NCI-H524 treated with DMSO at 0.1 percent for 48 hours (cell line): ENCODE measurements at regions not wholly inside any gene's neighbourhood (a gene's known extent, or its start where the extent isn't known, plus 50 kb on each side); places are given as distances from the start of the nearest gene placed in this dataset.
"Not testable (repeated sequence)": the region's sequence is repeated elsewhere in the genome, so short reads cannot be mapped to it uniquely, and the experiment has no call there.

Experiments used
- DNase-seq: peaks from one replicate; lab custom pipeline; 2025; lab: John Stamatoyannopoulos, UW

DNA sequence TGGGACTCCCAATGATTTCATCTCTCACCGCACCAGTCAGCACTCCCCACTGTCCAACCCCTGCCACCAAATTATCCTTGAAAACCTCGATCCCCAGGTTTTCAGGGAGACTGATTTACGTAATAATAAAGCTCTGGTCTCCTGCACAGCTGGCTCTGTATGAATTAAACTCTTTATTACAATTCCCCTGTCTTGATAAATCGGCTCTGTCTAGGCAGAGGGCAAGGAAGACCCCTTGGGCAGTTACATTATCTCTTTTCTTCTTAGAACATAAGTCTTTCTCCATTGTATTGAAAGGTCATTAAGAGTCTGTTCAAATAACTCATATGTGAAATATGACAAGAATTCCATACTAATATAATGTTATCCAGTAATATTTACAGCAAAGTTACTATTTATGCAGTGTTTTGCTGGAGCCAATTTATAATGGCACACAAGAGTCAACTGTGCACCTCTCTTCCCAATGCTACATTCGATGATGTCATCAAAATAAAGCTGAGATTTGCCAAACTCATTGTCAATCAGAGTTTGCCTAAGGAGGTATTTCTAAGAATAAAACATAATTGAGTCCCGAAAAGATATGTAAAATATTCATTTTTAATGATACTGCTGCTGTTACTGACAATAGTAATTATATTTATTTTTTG is 1297.2 kb upstream of the LRRTM3 start:
- DNase-seq, result no peak

DNA sequence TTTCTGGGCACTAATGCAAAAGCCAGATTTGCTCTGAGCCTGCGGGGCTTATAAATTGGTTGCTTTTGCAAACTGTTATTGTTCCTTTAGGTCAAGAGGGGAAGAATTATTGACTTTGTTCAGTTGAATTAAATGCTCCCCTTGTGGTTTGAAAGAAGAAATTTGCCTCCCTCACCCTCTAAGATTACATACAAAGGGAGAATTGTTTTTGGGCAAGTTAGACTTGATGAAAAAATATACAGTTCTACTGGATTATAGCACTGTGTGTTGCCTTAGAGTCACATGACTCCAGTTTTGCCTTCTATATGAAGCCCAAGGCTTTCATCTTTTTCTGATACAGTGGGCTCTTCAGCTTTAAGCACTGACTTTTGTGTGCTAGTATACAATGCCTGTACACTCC is 1265.8 kb upstream of the LRRTM3 start:
- no peak for DNase-seq

DNA sequence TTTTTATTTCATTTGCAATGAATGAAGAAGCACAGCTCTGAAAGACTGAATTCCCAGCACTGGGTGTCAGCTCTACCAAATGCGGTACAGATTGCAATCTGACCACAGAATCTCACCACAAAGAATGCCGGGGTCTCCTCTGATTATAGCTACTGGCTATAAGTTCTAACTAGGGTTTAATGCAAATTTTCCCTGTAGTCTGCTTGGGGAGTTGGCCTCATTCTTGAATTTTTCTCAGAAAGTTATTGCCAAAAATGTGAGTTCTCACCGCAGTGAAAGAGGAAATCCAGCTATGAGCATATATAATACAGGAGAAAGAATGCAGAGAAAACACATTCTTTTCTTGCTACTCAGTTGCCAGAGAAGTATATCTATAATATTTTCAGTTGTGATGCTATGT is 1255.7 kb upstream of the LRRTM3 start:
- no peak for DNase-seq

DNA sequence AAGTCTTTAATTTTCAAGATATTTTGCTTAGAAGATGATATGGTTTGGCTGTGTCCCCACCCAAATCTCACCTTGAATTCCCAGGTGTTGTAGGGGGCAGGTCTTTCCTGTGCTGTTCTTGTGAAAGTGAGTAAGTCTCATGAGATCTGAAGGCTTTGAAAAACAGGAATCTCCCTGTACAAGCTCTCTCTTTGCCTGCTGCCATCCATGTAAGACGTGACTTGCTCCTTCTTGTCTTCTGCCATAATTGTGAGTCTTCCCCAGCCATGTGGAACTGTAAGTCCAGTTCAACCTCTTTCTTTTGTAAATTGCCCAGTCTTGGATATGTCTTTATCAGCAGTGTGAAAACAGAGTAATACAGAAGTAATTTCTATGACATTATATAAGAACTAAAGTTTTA is 1255.2 kb upstream of the LRRTM3 start:
- not testable (repeated sequence) for DNase-seq

DNA sequence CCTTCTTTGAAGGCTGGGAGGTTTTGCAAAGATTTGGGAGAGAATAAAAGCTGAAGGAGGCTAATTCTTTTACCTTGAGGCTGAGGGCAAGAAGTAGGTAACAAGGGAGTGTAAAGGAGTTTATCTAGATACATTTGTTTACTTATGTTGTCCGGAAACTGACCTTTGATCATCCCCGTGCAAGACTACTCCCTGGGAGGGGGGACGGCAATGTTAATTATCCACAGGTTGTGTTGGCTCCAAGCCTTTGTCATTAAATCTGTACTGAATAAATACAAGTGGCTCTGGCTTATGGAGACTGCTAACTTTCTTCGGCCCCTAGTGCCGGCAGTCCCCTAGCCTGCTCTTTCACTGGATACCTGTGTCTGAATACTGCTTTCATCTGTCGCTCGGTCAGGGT is 1250.6 kb upstream of the LRRTM3 start:
- DNase-seq, result no peak

DNA sequence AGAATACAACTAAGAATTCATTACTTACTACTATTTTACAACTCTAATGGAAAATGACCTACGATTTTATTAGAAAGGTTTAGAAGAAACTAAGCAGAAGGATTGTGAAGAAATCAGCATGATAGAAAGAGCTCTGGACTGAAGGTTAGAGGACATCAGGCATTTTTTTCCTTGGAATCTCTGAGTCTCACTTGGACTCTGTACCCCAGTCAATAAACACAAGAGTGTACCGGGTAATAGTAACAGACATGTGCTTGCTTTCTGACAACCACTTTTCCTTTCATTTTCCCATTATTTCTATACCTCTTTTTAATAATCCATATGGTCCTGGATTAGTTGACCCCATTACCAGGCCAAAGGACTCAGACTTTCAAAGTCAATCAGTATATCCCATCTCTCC is 1240.9 kb upstream of the LRRTM3 start:
- no peak for DNase-seq

DNA sequence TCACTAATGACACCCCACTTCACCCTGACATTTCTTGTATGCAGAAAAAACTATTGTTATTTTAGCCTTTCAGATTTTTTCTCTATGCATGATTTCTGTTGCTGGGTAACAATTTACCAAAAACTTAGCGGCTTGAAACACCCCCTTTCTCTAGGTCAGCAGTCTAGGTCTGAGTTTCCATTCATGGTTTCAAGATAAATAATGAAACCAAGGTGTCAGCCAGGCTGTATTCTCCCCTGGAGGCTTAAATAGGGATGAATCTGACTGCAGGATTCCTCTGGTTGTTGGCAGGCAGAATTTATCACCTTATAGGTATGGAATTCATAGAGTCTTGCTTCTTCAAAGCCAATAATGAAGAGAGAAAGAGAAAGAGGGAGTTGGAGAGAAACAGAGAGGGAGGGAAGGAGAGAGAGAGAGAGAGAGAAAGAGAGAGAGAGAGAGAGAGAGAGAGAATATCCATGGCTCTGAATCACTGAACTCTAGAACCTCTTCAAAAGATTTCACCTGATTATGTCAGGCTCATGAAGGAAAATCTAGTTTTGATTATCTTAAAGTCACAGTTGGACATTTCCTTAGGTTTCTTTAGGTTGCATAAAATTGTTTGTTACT is 1224.6 kb upstream of the LRRTM3 start:
- no peak for DNase-seq

DNA sequence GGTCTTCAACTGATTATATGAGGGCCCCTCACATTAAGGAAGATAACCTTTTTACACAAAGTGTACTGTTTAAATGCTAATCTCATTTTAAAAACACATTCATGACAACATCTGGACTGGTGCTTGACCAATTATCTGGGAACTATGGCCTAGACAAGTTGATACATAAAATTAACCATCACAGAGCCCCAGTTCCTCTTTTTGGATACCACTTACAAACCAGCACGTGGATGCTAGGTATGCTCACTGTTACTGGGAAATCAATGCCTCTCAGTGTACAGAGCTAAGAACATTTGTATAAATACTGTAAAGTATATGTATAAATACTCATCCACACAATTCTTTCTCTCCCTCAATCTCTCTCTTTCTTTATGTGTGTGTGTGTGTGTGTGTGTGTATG is 1217.8 kb upstream of the LRRTM3 start:
- no peak for DNase-seq

DNA sequence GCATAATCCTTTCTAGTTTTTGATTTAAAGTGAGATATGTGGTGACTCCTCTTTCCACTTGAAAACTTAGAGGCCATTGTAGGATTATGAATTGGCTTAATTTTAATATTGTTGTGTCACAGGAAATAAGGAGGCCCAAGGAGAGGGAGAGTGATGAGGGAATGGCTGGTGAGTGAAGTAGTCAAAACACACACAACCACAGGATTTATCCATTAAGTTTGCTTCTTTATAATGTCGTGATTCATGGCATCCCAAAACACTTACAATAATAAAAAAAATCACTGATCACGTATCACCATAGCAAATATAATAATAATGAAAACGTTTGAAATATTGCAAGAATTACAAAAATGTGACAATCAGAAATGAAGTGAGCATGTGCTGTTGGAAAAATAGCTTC is 1215.5 kb upstream of the LRRTM3 start:
- no peak for DNase-seq

DNA sequence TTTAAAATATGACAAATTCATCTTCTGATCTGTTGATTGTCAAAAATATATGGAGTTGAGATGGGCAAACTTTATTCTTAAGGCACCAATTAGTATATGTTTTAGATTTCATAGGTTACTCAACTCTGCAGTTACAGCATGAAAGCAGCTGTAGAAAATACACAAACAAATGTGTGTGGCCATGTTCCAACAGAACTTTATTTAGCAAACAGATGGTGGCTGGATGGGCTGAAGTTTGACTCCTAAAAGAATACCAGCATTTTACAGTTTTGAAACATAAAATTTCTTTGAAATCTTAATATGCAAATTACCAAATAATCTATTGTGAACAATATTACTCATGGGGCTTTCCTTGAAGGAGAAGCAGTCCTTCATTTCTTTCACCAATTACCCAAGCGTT is 1206.0 kb upstream of the LRRTM3 start:
- DNase-seq, result no peak

DNA sequence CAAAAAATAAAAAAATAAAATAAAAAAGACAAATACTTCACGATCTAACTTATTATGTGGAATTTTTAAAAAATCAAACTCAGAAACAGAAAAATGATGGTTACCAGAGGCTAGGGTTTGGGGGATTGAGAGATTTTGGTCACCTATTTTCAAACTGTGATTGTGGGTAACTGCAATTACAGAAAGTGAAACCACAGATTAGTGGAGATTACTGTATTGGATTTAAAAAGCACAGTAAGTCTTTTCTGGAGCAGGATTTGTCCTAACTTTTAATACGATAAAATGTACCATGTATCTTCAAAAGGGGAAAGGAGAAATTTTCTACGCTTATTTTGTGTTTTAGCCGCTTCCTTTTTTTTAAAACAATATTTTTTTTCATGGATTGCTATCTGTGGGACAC is 1204.9 kb upstream of the LRRTM3 start:
- no peak for DNase-seq

DNA sequence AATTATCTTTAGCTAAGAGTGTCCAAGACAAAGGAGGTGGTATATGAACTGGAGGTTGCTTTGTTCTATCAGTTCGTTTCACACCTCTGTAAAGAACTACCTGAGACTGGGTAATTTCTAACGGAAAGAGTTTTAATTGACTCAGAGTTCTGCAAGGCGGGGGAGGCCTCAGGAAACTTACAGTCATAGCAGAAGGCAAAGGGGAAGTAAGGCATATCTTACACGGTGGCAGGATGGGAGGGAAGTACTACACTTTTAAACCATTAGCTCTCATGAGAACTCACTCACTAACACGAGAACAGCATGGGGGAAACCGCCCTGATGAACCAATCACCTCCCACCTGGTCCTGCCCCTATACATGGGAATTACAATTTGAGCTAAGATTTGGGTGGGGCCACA is 1202.3 kb upstream of the LRRTM3 start:
- DNase-seq, result no peak

DNA sequence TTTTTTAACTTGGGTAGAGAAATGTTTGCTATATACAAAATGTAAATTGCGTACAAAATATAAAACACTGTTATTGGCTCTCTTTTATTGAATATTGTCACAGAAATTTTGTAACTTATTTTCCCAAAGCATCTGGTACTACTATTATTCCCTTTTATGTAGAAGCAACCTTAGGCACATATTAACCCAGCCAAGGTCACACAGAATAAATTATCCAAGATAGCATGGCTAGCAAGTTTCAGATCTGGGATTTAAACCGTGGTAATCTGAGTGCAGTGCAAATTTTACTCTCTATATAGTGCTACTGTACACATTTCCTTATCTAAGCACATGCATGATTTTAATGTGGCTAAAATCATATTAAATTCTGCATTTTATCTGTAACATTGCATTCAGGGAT is 1190.5 kb upstream of the LRRTM3 start:
- no peak for DNase-seq

DNA sequence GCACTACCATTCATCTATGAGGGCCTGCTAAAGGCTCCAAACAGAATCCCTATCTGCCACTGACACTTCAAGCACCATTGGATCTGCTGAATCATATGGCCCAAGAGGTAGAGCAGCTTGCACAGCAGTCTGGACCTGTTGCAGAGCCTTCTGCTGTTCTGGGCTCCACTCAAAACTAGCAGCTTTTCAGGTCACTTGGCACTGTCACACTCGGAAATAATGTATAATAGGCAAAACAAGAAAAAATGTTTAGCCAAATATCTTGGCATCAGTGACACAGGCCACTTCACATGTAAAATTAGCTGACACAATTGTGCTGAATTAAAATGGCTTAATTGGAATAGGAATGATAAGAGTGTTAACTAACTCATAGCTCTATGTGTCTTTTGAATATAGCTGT is 1182.9 kb upstream of the LRRTM3 start:
- no peak for DNase-seq

DNA sequence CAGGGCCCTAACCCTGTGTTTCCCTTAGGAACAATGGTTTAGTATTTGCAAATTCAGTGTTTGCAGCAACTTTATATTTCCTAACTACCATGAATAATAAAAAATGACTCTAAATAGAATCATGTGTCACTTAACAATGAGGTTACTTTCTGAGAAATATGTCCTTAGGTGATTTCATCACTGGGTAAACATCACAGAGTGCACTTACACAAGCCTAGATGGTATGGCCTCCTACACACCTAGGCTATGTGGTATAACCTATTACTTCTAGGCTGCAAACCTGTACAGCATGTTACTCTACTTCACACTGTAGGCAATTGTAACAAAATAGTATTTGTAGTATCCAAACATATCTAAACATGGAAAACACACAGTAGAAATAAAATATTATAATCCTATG is 1174.6 kb upstream of the LRRTM3 start:
- no peak for DNase-seq

DNA sequence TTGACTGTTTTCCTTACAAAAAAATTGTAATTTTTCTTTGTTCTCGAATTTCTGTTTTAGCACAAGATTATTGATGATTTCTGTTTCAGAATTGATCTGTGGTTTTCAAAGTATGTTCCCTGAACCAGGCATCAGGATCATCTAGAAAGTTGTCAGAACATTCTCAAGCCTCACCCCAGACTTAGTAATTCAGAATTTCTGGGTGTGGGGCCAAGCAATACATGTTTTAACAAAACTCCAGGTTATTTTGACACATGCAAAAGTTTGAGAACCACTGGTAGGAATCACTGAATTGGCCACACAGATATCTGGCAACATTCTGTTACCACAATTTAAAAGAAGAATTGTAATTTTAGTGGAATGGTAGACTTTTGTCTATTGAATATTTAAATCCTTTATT is 1173.9 kb upstream of the LRRTM3 start:
- DNase-seq, result no peak

DNA sequence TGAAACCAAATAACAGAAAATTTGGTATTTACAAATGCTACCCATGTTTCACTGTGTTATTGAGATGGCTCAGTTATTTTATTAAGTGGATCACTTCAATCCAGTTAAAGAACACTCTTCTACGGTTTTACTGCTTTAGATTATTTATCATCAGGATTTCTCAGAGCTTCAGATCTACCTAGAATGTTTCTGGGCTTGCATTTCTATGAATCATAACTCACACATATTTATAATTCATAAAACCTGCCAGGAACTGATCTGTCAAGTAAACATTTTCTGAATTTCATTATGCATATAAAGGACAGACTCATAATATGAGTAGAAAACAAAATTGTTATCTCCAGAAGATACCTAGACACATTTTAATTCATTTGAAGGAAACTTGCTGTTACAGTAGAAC is 1172.3 kb upstream of the LRRTM3 start:
- no peak for DNase-seq

DNA sequence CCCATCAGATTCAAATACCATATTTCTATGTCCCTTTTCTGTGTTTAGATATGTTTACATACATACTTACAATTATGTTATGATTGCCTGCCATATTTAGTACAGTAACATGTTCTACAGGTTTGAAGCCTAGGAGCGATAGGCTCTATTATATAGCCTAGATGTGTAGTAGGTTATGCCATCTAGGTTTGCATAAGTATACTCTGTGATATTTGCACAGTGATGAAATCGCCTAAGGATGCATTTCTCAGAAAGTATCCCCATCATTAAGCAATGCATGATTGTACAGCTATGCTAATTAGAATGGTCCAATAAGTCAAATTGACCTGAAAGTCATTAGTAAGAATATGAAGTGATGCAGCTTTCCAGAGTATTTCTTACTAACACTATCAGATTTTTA is 1171.7 kb upstream of the LRRTM3 start:
- DNase-seq, result no peak

DNA sequence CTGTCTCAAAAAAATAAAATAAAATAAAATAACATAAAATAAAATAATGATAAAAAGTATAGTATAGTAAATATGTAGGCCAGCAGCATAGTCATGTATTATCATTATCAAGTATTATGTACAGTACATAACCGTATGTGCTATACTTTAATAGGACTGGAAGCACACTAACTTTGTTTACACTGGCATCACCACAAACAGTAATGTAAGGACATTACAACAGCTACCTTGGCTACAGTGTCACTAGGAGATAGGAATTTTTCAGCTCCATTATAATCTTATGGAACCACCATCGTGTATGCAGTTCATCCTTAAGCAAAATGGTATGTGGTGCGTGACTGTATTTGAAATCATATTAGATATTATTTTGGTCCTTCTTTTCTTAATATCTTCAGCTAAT is 1163.5 kb upstream of the LRRTM3 start:
- no peak for DNase-seq

DNA sequence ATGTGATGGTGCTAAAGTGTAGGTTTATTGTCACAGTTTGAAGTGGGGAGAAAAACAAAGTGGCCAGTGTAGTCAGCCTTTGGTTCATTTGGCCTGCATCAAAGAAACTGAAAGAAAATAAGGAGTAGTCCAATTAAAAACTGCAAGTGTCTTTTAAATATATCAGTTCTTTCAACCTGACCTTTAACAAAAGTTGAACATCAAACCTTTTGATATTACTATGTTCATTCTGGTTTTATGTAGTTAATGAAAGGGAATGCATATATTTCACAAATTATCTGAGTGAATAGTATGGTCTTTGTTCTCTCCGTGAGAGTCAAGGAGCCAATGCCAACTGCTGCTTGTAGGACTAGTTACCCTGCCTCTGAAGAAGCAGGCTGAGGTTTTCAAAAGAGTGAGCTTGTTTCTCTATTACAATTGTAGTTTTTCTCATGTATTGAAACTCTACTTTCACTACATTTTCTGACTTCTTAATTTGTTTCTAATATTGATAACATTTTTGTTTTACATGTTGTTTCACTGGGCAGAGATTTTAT is 1160.8 kb upstream of the LRRTM3 start:
- no peak for DNase-seq

DNA sequence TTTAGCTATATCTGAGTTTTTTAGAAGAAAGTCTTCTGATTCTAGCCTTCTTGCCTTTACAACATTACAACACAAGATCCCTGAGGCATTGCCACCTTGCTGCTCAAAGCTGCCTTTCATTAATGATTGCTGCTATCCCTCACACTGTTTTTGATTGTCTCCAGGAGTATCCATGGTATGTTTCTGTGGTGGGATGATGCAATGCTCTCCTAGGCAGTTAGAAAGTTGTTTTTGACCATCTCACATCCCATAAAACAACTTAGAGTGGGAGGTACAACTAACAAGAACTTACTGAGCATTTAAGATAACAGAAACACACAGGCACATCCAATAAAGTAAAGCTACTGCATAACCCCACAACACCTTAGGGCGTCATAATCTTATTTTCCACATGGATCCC is 1156.0 kb upstream of the LRRTM3 start:
- DNase-seq, result no peak

DNA sequence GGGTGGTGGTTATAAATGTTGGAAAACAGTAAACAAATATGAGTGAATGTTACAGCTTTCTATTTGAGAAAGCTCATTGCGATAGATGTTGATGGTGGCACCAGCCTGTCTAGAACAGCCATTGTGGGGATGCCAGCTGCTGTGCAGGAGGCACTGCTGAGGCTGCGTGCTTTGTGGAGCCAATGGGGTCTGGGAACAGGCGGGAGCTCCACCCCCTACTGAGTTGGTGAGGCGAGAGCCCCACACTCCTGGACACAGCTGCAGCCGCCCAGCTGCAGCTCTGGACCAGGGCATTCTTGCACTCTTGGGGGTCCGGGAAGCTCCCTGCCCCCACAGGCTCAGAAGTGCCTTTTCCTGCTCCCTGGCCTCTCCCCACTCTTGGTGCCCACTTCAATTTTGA is 1147.1 kb upstream of the LRRTM3 start:
- DNase-seq, result no peak

DNA sequence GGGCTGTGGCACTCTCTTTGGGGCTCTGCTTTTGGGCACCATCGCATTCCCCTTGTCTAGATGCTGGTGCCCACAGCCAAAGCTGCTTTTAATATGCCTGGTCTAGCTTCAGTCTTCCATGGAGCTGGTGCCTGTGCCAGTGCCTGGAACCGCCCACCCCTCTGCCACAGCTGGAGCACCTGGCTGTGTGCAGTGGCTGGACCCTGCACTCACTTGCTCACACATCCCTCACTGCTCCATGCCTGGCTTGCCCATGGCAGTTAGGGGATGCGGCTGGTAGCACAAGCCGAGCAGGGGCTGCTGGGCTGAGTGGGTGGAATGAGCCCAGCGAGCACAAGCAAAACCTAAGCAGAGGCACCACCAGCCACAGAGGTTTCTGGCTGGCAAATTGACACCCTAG is 1145.9 kb upstream of the LRRTM3 start:
- no peak for DNase-seq

DNA sequence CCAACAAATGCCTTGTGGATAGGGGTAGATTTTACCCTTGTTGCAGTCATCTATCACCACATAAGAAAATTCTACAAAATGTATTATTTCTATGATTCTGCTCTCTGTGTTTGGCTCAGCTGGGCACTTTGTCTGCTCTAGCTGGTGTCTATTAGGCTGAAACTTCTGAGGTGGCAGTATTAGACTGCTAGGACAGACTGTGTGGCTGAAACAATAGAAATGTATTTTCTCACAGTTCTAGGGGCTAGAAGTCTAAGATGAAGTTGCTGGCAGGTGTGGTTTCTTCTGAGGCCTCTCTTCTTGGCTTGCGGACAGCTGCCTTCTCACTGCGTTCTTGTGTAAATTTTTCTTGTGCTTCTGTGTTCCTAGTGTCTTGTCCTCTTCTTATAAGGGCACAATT is 1139.6 kb upstream of the LRRTM3 start:
- no peak for DNase-seq
